ENCODE measurements at regions not wholly inside any gene's neighbourhood (a gene's known extent, or its start where the extent isn't known, plus 50 kb on each side); places are given as distances from the start of the nearest gene placed in this dataset.

- intact Hi-C loops (cut with DNase I; ENCODE audit: low total_unique reads), result no loop called here
Measured at GRCh38 chr20:56885521-56885920, 256.4 kb downstream of the TFAP2C start.

GRCh38 chr20:56890011-56890410 is 260.9 kb downstream of the TFAP2C start:
- H3K4me3 ChIP-seq, result no peak overlapping the region
- H3K27ac ChIP-seq, result no peak overlapping the region
- in situ Hi-C loops (cut with MboI; ENCODE audit: low pct_ligation_motif_present in 1 of 4, low pct_unique_long_range_greater_than_20kb in 1 of 4, low sequenced_read_pairs in 3 of 4) (no loop called here), intact Hi-C loops (cut with DNase I; ENCODE audit: low total_unique reads) (no loop called here)
- H3K9me3 ChIP-seq, result no peaks in the 10 kb centered on the region
- TF ChIP-seq EP300 (IDR thresholded peaks at IDR 0.05; ENCODE audit: low read depth), result no peak
- TF ChIP-seq POLR2AphosphoS5 (IDR thresholded peaks at IDR 0.05), result no peak
- TF ChIP-seq POLR2A (IDR thresholded peaks at IDR 0.05), result no peak
- no peak for TF ChIP-seq CTCF (IDR thresholded peaks at IDR 0.05)
- no peak for DNase-seq
- H3K27me3 ChIP-seq, result no peaks in the 10 kb centered on the region
- WGBS, 2 donors (ENCODE audit: low coverage in 1 of 2), result 52 to 81% methylated on average over 4 to 11 of the region's 11 CpGs
- no peaks in the 10 kb centered on the region for H3K36me3 ChIP-seq
- H3K4me1 ChIP-seq, result no peaks in the 10 kb centered on the region

More at GRCh38 chr20:56885521-56885920, 256.4 kb downstream of the TFAP2C start:
- Histone ChIP-seq H3K27me3 (no peaks in the 10 kb centered on the region), H3K4me3 (no peak overlapping the region), H3K27ac (no peak overlapping the region), H3K4me1 (no peaks in the 10 kb centered on the region), H3K9me3 (no peaks in the 10 kb centered on the region), H3K36me3 (no peaks in the 10 kb centered on the region)
- no peak for TF ChIP-seq POLR2A (IDR thresholded peaks at IDR 0.05)
- in situ Hi-C loops (cut with MboI; ENCODE audit: low pct_ligation_motif_present in 1 of 4, low pct_unique_long_range_greater_than_20kb in 1 of 4, low sequenced_read_pairs in 3 of 4), result no loop called here
- 79 to 87% methylated on average over 3 to 14 of the region's 14 CpGs for WGBS, 2 donors (ENCODE audit: low coverage in 1 of 2)
- no peak for DNase-seq

- in situ Hi-C loops (cut with MboI; ENCODE audit: low pct_ligation_motif_present in 1 of 4, low pct_unique_long_range_greater_than_20kb in 1 of 4, low sequenced_read_pairs in 3 of 4), result no loop called here
- Histone ChIP-seq H3K27ac (no peak overlapping the region), H3K27me3 (no peaks in the 10 kb centered on the region), H3K4me1 (no peaks in the 10 kb centered on the region), H3K36me3 (no peaks in the 10 kb centered on the region), H3K4me3 (no peak overlapping the region), H3K9me3 (no peaks in the 10 kb centered on the region)
- TF ChIP-seq EP300 (IDR thresholded peaks at IDR 0.05; ENCODE audit: low read depth) (no peak), CTCF (IDR thresholded peaks at IDR 0.05) (no peak), POLR2A (IDR thresholded peaks at IDR 0.05) (no peak), POLR2AphosphoS5 (IDR thresholded peaks at IDR 0.05) (no peak)
- DNase-seq, result no peak
- intact Hi-C loops (cut with DNase I; ENCODE audit: low total_unique reads), result no loop called here
- WGBS, 2 donors (ENCODE audit: low coverage in 1 of 2), result 43% methylated on average over 8 of the region's 8 CpGs; no CpG with 5 or more reads in 1 of the 2 donors
Measured at GRCh38 chr20:56893226-56893917, 264.3 kb downstream of the TFAP2C start.

GRCh38 chr20:56896447-56896846 is 267.3 kb downstream of the TFAP2C start:
- intact Hi-C loops (cut with DNase I; ENCODE audit: low total_unique reads) (loop anchor here (5.0 kb wide), 1 partner anchor 1164 kb away; no protein-coding TSS in a partner anchor), in situ Hi-C loops (cut with MboI; ENCODE audit: low pct_ligation_motif_present in 1 of 4, low pct_unique_long_range_greater_than_20kb in 1 of 4, low sequenced_read_pairs in 3 of 4) (no loop called here)
- H3K36me3 ChIP-seq, result no peaks in the 10 kb centered on the region
- DNase-seq, result no peak
- H3K4me3 ChIP-seq, result no peak overlapping the region
- H3K9me3 ChIP-seq, result no peaks in the 10 kb centered on the region
- H3K4me1 ChIP-seq, result no peaks in the 10 kb centered on the region
- no peak overlapping the region for H3K27ac ChIP-seq
- no peaks in the 10 kb centered on the region for H3K27me3 ChIP-seq
- TF ChIP-seq EP300 (IDR thresholded peaks at IDR 0.05; ENCODE audit: low read depth), result no peak
- no peak for TF ChIP-seq POLR2AphosphoS5 (IDR thresholded peaks at IDR 0.05)
- WGBS, 2 donors (ENCODE audit: low coverage in 1 of 2), result 89 to 91% methylated on average over 5 to 7 of the region's 7 CpGs

- in situ Hi-C loops (cut with MboI; ENCODE audit: low pct_ligation_motif_present in 1 of 4, low pct_unique_long_range_greater_than_20kb in 1 of 4, low sequenced_read_pairs in 3 of 4) (no loop called here), intact Hi-C loops (cut with DNase I; ENCODE audit: low total_unique reads) (loop anchor here (5.0 kb wide), 1 partner anchor 1165 kb away; no protein-coding TSS in a partner anchor)
- DNase-seq, result no peak
- H3K4me3 ChIP-seq, result no peak overlapping the region
- no peaks in the 10 kb centered on the region for H3K9me3 ChIP-seq
- no peaks in the 10 kb centered on the region for H3K27me3 ChIP-seq
- H3K27ac ChIP-seq, result no peak overlapping the region
- 79% methylated on average over 7 of the region's 7 CpGs; no CpG with 5 or more reads in 1 of the 2 donors for WGBS, 2 donors (ENCODE audit: low coverage in 1 of 2)
- H3K36me3 ChIP-seq, result no peaks in the 10 kb centered on the region
- TF ChIP-seq EP300 (IDR thresholded peaks at IDR 0.05; ENCODE audit: low read depth), result no peak
- no peak for TF ChIP-seq CTCF (IDR thresholded peaks at IDR 0.05)
- TF ChIP-seq POLR2A (IDR thresholded peaks at IDR 0.05), result no peak
- TF ChIP-seq POLR2AphosphoS5 (IDR thresholded peaks at IDR 0.05), result no peak
- H3K4me1 ChIP-seq, result no peaks in the 10 kb centered on the region
Measured at GRCh38 chr20:56897318-56897957, 268.3 kb downstream of the TFAP2C start.
